ENCODE measurements at regions not wholly inside any gene's neighbourhood (a gene's known extent, or its start where the extent isn't known, plus 50 kb on each side); places are given as distances from the start of the nearest gene placed in this dataset.
"Not testable (repeated sequence)": the region's sequence is repeated elsewhere in the genome, so short reads cannot be mapped to it uniquely, and the experiment has no call there.

DNA sequence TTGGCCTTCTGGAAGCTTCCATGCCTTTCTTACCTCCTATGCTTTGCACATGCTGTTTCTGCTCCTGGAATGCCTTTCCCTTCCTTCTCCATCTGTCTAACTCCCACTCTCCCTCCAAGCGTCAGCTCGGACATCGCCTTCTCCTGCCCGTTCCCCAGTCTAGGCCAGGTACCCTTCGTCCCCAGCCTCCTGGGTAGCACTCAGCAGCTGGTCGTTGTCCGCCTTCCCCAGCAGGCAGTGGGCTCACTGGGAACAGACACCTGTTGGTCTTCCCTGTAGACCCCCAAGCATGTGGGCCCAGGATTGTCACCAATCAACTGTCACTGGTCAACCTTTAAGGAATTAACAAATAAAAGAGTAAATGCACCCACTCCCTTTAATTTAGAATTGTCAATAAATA is 202.2 kb downstream of the RGS3 start:
- no peak for DNase-seq

DNA sequence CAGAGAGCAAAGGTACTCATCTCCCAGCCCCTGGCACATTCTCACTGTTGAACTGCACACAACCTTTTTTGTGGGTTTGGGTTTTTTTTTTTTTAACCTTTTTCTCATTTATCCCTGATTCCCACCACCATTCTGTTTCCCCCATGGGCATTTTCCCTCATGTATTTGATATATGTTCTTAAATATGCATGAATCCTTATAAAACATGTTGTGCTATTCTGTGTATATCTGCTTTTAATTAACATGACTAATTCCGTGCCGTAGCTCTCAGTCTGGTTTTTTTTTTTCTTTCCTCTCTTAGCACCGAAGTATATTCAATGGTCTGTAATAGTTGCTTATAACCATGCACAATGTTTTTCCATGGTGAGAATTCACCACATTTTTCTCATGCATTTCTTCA is 204.5 kb downstream of the RGS3 start:
- no peak for DNase-seq

- DNase-seq = no peak
Observed at GRCh38 chr9:113669522-113670115, 206.1 kb downstream of the RGS3 start.

- DNase-seq = no peak
Observed at GRCh38 chr9:113673726-113674125, 202.4 kb upstream of the ZNF618 start.

- no peak for DNase-seq
Observed at GRCh38 chr9:113674436-113674835, 201.7 kb upstream of the ZNF618 start.

- DNase-seq = no peak
Observed at GRCh38 chr9:113675475-113675941, 200.6 kb upstream of the ZNF618 start.

DNA sequence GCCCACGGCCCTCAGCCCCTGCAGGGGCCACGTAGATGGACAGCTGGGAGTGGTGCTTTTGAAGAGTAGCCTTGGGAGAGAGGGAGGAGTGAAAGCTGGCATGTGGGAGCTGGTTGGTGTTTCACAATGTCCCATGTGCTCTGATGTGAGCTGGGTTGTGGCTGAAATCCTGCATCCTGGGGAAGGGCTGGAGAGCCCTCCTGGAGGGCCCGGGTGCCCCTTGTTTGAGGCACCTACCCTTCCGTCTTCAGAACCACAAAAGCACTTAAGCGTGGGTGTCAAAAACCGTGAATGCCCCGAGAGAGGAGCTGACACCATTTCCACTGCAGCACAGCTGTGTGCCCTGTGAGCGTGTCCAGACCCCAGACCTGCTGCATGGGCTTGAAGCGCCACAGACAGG is 199.1 kb upstream of the ZNF618 start:
- no peak for DNase-seq

GRCh38 chr9:113677569-113677968 is 198.5 kb upstream of the ZNF618 start:
- DNase-seq = no peak

- DNase-seq = no peak
Observed at GRCh38 chr9:113678119-113678858, 197.8 kb upstream of the ZNF618 start.

DNA sequence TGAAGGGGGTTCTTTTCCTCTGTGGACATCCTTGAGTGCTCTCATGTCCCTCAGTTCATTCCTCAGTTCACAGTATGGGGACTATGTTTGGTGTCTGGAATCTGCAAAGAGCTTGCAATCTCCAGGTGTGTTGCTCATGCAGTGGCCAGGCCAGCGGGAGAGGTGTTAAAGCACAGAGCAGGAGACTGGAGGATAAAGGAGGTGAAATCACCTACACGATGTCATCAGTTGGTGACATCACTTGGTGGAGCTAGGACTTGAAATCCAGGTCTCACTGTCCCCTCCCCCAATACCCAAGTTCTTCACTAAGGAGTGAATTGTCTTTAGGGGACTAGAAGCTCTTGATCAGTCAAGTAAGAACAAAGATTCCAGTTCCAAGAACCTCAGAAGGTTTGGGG is 197.3 kb upstream of the ZNF618 start:
- no peak for DNase-seq

DNA sequence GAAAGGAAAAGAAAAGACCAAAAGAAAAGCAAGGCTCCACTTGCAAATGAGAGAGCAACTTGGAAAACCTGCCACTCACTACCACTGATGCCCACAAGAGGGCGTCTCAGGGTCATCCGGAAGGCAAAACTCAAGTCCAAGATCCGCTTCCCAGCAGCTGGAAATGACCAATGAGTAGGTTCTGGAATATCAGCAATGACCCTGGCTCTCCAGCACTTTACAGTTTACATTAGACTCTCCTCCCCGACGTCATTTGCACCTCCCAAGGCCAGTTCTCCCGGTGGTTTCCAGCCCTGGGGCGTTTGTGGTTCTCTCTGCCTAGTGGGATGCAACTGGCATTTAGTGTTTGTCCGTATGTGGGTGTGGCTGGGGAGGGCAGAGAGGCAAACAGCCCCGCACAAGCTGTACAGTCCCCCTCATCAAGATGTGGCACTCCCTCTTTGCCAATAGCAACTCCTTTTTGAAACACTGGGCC is 193.8 kb upstream of the ZNF618 start:
- DNase-seq = no peak

DNA sequence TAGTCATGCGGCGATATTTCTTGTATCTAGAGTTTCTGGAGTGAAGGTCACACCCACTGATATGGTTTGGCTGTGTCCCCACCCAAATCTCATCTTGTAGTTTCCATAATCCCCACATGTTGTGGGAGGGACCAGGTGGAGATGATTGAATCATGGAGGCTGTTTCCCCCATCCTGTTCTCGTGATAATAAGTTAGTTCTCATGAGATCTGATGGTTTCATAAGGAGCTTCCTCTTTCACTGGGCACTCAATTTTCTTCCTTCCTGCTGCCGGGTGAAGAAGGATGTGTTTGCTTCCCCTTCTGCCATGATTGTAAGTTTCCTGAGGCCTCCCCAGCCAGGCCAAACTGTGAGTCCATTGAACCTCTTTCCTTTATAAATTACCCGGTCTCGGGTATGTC is 190.5 kb upstream of the ZNF618 start:
- DNase-seq = not testable (repeated sequence)

DNA sequence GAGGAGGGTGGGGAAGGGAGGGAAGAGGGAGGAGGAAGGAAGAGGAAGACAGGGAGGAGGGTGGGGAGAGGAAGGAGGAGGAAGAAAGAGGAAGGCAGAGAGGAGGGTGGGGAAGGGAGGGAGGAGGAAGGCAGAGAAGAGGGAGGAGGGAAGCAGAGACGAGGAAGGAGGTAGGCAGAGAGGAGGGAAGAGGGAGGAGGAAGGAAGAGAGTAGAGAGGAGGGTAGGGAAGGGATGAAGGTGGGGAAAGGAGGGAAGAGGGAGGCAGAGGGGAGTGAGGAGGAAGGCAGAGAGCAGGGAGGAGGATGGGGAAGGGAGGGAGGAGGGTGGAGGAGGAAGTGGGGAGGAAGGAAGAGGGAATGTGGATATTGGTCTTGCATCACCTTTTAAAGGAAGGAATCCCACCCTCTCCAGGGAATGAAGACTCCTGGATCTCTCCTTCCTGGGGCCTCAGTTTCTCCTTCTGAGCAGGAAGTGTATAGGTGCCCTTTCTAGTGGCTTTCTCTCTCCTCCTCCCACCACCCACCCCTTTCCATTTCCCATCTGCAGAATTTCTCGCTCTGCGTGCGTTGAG is 188.9 kb upstream of the ZNF618 start:
- no peak for DNase-seq

- DNase-seq = no peak
Observed at GRCh38 chr9:113687680-113688371, 188.3 kb upstream of the ZNF618 start.

- DNase-seq = no peak
Observed at GRCh38 chr9:113690055-113690740, 185.9 kb upstream of the ZNF618 start.

DNA sequence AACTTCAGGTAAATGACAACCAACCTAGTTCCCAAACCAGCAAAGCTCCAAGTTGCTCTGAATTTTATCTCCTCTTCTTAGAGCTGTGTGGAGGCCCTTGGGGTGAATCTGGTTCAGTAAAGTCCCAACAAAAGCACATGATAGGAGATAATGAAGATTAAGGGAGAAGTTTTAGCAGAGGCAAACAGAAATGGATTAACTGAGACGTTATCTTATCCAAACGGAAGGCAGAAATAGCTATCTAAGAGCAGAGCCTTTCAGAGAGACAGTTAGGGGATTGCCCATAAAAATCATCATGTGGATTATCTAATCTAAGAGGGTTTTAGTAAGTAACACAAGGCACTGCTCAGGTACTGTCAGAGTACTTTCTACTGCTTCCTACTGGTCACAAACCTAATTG is 183.9 kb upstream of the ZNF618 start:
- no peak for DNase-seq

GRCh38 chr9:113694912-113695311 is 181.2 kb upstream of the ZNF618 start:
- DNase-seq = no peak

GRCh38 chr9:113695440-113695851 is 180.7 kb upstream of the ZNF618 start:
- DNase-seq = no peak

DNA sequence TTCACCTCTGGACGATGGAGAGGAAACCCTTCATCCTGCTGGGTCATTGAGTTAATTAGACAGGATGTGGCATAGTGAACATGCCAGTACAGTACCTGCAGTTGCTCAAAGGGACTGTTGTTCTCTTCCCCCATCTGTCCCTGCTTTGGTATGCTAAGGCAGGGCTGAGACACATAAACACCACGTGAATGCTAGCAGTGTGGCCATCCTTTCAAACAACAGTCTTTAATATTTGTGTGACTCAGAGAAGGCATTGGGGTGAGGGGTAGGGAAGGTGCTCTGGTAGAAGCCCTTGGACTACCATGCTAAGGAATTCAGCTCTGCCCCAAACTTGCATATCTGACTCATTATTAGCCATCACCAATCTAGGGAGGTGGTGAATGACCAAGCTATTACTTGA is 180.2 kb upstream of the ZNF618 start:
- DNase-seq = no peak

DNA sequence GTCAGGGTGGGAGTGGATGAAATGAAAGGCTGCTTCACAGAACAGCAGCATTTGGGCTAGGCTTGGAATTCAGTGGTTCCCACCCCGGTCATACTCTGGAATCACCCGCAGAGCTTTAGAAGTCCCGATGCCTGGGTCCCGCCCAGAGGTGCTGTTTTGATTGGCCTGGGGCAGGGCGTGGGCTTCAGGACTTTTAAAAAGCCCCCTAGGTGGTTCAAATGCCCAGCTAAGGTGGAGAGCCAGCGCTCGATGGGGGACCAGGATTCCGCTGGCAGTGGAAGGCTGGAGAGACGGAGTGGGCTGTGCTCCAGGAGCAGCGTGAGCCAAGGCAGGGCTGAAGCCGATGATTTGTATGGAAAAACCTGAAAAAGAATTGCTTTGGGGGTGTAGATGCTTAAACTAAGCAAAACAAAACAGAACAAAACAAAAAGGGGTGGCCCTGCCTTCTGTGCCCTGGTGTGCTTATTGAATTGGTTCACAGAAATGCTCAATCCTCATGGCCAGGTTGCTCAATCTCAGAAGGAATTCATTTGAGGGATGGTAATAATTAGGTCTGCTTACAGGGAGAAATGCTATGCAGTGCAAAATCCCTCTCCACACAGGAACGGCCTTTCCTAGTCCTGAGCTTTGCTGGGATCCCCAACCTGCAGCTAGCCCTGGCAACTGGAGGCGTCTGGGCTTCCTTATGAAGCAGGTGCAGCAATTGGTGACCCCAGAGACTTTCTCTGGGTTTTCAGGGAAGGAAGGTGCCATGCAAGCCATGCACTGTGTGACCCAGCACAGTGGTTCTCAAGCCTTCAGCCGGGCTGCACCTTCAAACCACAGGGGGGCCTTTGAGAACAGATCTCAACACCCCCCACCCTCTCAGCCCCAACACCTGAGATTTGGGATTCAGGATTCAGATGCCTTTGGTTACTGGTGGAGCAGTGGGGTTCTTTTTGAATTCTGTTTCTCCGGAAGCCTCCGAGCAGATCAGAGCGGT is 174.0 kb upstream of the ZNF618 start:
- DNase-seq = no peak

- DNase-seq = no peak
Observed at GRCh38 chr9:113705306-113705927, 170.7 kb upstream of the ZNF618 start.
